PC-3 (cell line): ENCODE measurements at regions not wholly inside any gene's neighbourhood (a gene's known extent, or its start where the extent isn't known, plus 50 kb on each side); places are given as distances from the start of the nearest gene placed in this dataset.

Source experiments
- ATAC-seq: fragments of 200-7000 bp; cut with Tn5 transposase; 2 replicates; pipeline ENCODE4 v1.9.1; 2020; ENCODE audit warnings: mild to moderate bottlenecking, moderate library complexity
- BruUV-seq: library from RNA; stranded (reverse); fragments of 400-500 nt; replicated peaks from 2 replicates; lab custom pipeline; 2021; lab: Mats Ljungman, UMichigan
- CTCF ChIA-PET: fragments of 300-600 bp; sonication (Branson Sonifier 250); formaldehyde crosslinking; loops from one replicate; lab custom pipeline; 2022; ENCODE audit warnings: antibody characterized with exemption; lab: Charles Lee
- POLR2A ChIA-PET: fragments of 300-600 bp; sonication (Branson Sonifier 250); formaldehyde crosslinking; loops from one replicate; lab custom pipeline; 2022; ENCODE audit warnings: antibody characterized with exemption; ENCODE audit not compliant: unreplicated experiment; lab: Charles Lee
- DNase-seq: peaks from one replicate; pipeline ENCODE4 v3.0.0-alpha.2; 2015
- H2AFZ ChIP-seq: fragments of 300-600 bp; sonication (generic); 2 replicates; pipeline ENCODE4 v1.6.0; 2016; ENCODE audit warnings: antibody characterized with exemption, low read length
- H3F3A ChIP-seq: fragments of 300-600 bp; sonication (generic); one replicate; pipeline ENCODE4 v1.6.0; 2017; ENCODE audit warnings: antibody characterized with exemption, low read length, control low read depth, mild to moderate bottlenecking; ENCODE audit not compliant: unreplicated experiment
- H3K27ac ChIP-seq: fragments of 300-600 bp; sonication (generic); 2 replicates; pipeline ENCODE4 v1.5.1; 2016; ENCODE audit warnings: mild to moderate bottlenecking, low read length
- H3K27me3 ChIP-seq: fragments of 300-600 bp; sonication (generic); 2 replicates; pipeline ENCODE4 v1.6.1; 2016; ENCODE audit warnings: low read length, mixed read lengths
- H3K36me3 ChIP-seq: fragments of 300-600 bp; sonication (generic); 2 replicates; pipeline ENCODE4 v1.6.1; 2016; ENCODE audit warnings: low read depth, mixed run types, low read length, mixed read lengths
- H3K4me1 ChIP-seq: fragments of 300-600 bp; sonication (generic); 2 replicates; pipeline ENCODE4 v1.5.1; 2016; ENCODE audit warnings: low read length; ENCODE audit not compliant: insufficient read depth
- H3K4me2 ChIP-seq: fragments of 300-600 bp; sonication (generic); 2 replicates; pipeline ENCODE4 v1.6.0; 2016; ENCODE audit warnings: low read length
- H3K4me3 ChIP-seq: fragments of 300-600 bp; sonication (generic); 2 replicates; pipeline ENCODE4 v1.5.1; 2016; ENCODE audit warnings: mild to moderate bottlenecking, low read length, mixed read lengths
- H3K79me2 ChIP-seq: fragments of 300-600 bp; sonication (generic); 2 replicates; pipeline ENCODE4 v1.6.1; 2017; ENCODE audit warnings: low read length, mixed read lengths
- H3K9ac ChIP-seq: fragments of 300-600 bp; sonication (generic); 2 replicates; pipeline ENCODE4 v1.6.0; 2016; ENCODE audit warnings: mild to moderate bottlenecking, low read length
- H3K9me2 ChIP-seq: fragments of 300-600 bp; sonication (generic); replicated peaks from 2 replicates; pipeline ENCODE4 v1.6.1; 2016; ENCODE audit warnings: mixed run types, low read length, mixed read lengths
- H3K9me3 ChIP-seq: fragments of 300-600 bp; sonication (generic); 2 replicates; pipeline ENCODE4 v1.6.1; 2016; ENCODE audit warnings: low read length, mixed read lengths
- H4K20me1 ChIP-seq: fragments of 300-600 bp; sonication (generic); 2 replicates; pipeline ENCODE4 v1.6.1; 2016; ENCODE audit warnings: low read length, mixed read lengths
- CTCF ChIP-seq: fragments of 300-600 bp; sonication (generic); conservative IDR thresholded peaks from 2 replicates; pipeline ENCODE4 v1.5.1; 2017; ENCODE audit warnings: antibody characterized with exemption, low read depth, mild to moderate bottlenecking, low read length
- EZH2 ChIP-seq: fragments of 300-600 bp; sonication (generic); IDR thresholded peaks from one replicate; pipeline ENCODE4 v1.6.1; 2017; ENCODE audit warnings: antibody characterized with exemption, mild to moderate bottlenecking, low read length; ENCODE audit not compliant: unreplicated experiment
- EZH2phosphoT487 ChIP-seq: fragments of 300-600 bp; sonication (generic); IDR thresholded peaks from 2 replicates; pipeline ENCODE4 v1.6.1; 2018; ENCODE audit warnings: mild to moderate bottlenecking, antibody characterized with exemption, low read length, borderline replicate concordance
- intact Hi-C: fragments of 100-400 bp; cut with micrococcal nuclease; formaldehyde crosslinking; loops from 2 replicates; pipeline ENCODE4 v1.9.0; 2023

GRCh38 chr10:113426181-113426877, 126.5 kb upstream of the HABP2 start:
- H3K4me3 ChIP-seq, result no peak overlapping the region
- ATAC-seq, result no peak
- H3K9me2 ChIP-seq, result no peaks in the 10 kb centered on the region
- H3K4me2 ChIP-seq, result no peak overlapping the region
- no peaks in the 10 kb centered on the region for H3K79me2 ChIP-seq
- no peak overlapping the region for H3K27ac ChIP-seq
- CTCF ChIA-PET, result interaction anchor here (0.6 kb wide), 1 partner anchor 213 kb away, joined by 3 read pairs; no protein-coding TSS in a partner anchor
- POLR2A ChIA-PET, result interaction anchor here (0.5 kb wide), 1 partner anchor 404 kb away, joined by 4 read pairs; no protein-coding TSS in a partner anchor
- H3K27me3 ChIP-seq, result no peaks in the 10 kb centered on the region
- TF ChIP-seq CTCF, result no peak
- no peak for TF ChIP-seq EZH2phosphoT487
- TF ChIP-seq EZH2, result no peak
- H3K9ac ChIP-seq, result no peak overlapping the region
- H3K9me3 ChIP-seq, result no peaks in the 10 kb centered on the region
- H3K36me3 ChIP-seq, result no peaks in the 10 kb centered on the region
- no peak overlapping the region for H2AFZ ChIP-seq
- intact Hi-C loops, result no loop called here
- no TSS peak for BruUV-seq
- no peaks in the 10 kb centered on the region for H3F3A ChIP-seq
- H3K4me1 ChIP-seq, result peaks cover 12% of the 10 kb centered on the region
- no peaks in the 10 kb centered on the region for H4K20me1 ChIP-seq
- no peak for DNase-seq

- no peaks in the 10 kb centered on the region for H3K79me2 ChIP-seq
- CTCF ChIA-PET, result no interaction called here
- no peak overlapping the region for H3K27ac ChIP-seq
- H3K9ac ChIP-seq, result no peak overlapping the region
- POLR2A ChIA-PET, result no interaction called here
- H3K4me3 ChIP-seq, result no peak overlapping the region
- H3K36me3 ChIP-seq, result no peaks in the 10 kb centered on the region
- H3K9me3 ChIP-seq, result no peaks in the 10 kb centered on the region
- H2AFZ ChIP-seq, result no peak overlapping the region
- TF ChIP-seq EZH2phosphoT487 (no peak), CTCF (no peak), EZH2 (no peak)
- no peaks in the 10 kb centered on the region for H3F3A ChIP-seq
- peaks cover 12% of the 10 kb centered on the region for H3K4me1 ChIP-seq
- intact Hi-C loops, result no loop called here
- no peaks in the 10 kb centered on the region for H3K27me3 ChIP-seq
- H4K20me1 ChIP-seq, result no peaks in the 10 kb centered on the region
- no TSS peak for BruUV-seq
- H3K4me2 ChIP-seq, result no peak overlapping the region
- DNase-seq (no peak), ATAC-seq (no peak)
- no peaks in the 10 kb centered on the region for H3K9me2 ChIP-seq
Measured at GRCh38 chr10:113427236-113427735, 125.6 kb upstream of the HABP2 start.
